ENCODE measurements at regions not wholly inside any gene's neighbourhood (a gene's known extent, or its start where the extent isn't known, plus 50 kb on each side); places are given as distances from the start of the nearest gene placed in this dataset.
A peak's percentile ranks its signal among the peaks of the same experiment; 100 is the strongest.

DNA sequence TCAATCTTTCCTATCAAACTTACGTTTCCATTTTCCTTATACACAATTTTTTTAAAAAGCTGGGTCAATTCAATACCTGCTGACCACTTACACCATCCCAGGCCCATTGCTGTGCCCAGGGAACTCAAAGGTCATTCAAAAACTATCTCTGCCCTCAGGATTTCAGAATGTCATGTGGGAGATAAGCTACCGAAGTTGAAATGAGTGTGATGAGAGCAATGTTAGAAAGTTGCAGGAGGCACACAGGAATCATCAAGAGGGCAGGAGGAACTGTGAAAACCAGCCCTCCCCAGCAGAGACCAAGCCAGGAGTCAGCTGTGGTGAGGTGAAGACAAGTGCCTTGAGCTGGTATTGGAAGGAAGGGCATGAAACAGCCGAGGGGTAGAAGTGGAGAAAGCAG is 195.9 kb downstream of the HS3ST3A1 start:
- no peak for DNase-seq

DNA sequence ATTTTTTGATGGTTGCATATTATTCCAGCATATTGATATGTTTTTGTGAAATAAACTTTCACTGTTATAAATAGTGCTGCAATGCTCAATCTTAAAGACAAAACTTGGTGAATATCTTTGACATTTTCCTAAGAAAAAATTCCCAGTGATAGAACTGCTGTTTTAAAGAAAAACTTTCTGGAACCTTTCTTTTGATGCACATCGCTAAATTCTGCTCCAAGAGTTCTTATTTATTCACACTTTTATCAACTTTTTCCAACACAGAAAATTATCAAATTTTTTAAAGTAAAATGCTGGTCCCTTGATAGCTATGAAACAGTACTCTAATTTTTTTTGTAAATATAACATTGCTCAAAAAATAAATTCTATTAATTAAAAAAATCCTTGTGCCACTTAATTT is 196.6 kb downstream of the HS3ST3A1 start:
- DNase-seq, result no peak

GRCh38 chr17:13403982-13404946 is 197.5 kb downstream of the HS3ST3A1 start:
- no peak for DNase-seq

DNA sequence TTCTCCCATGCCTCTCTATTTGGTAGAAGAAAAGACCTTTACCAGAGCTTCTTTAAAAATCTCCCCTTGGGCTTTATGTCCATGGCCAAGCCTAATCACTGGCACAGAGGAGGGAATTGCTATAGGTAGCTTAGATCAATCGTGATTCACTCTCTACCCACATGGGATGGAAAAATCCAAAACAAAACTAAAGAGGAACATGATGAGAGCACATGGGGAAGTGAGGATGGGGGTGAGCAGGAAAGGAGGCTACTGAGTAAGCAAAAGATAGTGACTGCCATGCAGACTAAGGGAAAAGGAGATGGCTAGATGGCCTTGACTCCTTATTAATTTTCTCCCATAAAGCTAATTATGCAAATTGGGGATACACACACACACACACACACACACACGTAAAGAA is 201.2 kb downstream of the HS3ST3A1 start:
- DNase-seq, result no peak

- no peak for DNase-seq
Observed at GRCh38 chr17:13398853-13399252, 202.9 kb downstream of the HS3ST3A1 start.

DNA sequence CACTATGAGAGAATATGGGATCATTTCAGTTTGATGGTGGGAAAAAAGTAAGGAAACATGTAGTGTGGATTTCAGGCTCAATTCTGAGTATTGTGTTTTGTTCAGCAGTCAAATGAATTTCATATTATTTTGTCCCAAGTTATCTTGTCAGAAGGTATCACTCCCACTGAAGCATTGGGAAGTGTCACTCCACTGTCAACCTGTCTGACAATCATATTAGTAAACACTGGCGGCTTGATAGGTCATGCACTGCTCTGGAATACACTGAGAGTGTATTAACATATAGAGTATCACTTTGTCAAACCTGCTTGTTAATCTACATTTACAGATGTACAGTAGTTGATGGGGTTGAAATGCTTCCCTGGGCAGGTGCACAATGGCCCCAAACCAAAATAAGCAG is 203.6 kb downstream of the HS3ST3A1 start:
- DNase-seq, result no peak

DNA sequence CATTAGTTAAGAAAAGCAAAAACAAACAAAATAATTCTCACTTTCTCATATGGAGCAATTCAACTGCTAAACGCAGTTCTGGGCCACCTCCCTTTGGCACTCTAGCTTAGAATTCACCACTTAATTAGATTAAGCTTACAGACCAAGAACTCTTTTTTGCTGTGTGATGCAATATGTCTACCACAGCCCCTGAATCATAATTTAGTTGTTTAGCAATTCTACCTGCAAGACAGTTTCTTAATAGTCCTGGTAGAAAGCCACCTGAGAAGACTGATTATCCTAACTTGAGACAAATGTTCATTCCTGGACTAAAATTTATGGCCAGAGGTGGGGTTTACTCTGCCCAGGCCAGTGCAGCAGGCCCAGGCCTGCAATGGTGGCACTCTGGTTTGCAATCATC is 205.9 kb downstream of the HS3ST3A1 start:
- no peak for DNase-seq

DNA sequence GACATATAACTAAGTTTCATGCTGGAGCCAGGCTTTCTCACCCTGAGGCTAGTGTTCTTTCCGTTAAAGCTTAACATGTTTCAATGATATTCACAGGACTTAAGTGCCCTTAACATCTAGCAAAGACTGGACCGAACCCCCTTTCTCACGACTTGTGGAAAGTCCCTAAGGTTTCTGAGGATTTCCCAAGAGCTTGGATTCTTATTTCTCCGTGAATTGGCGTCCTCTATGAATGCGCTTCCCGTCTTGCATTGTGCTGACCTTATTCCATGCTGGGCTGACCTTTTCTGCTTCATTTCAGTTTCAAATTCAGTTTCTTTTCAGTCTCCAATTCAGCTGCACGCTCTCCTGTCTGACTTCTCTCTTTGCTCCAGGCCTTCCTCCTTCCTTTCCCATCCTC is 206.4 kb downstream of the HS3ST3A1 start:
- no peak for DNase-seq

- DNase-seq, result peak in 1 of 51 donors; percentile 32
Observed at GRCh38 chr17:13393841-13394710, 207.7 kb downstream of the HS3ST3A1 start.

DNA sequence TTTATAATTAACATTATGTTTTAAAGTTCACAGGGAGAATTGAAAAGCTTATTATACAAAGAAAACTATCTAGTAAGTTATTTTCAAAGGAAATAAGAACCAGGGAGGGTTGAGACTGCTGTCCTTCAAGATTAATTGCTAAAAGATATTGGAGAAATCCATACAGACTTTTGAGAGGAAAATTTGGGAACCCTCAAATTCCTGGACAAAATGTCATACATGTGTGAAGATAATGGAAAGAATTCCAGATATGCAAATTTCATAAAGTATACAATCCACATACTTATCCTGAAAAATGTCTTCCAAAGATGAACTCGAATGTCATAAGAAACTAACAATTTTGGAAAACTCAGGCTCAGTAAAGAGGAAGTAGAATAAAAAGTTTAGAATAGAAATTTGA is 213.8 kb downstream of the HS3ST3A1 start:
- DNase-seq, result no peak

GRCh38 chr17:13387236-13387635 is 214.5 kb downstream of the HS3ST3A1 start:
- DNase-seq, result no peak

DNA sequence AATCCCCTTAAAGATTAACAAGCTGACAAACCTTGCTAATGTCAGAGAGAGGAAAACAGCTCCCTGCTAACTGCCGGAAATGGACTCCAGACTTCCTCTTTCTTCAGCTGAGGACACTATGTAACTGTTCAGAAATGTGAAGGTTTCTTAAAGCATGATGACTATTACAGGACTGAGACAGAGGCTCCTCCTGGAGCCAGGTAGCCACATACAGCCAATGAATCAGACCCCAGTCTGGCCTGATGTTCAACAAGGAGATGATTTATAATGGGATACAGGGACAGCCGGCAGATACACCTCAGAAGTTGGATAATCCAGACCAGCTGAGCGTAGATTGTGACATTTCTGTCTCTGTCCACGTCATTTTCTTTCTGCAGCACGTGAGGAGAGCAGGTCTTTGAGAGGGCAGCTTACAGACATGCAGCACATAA is 216.2 kb downstream of the HS3ST3A1 start:
- no peak for DNase-seq

DNA sequence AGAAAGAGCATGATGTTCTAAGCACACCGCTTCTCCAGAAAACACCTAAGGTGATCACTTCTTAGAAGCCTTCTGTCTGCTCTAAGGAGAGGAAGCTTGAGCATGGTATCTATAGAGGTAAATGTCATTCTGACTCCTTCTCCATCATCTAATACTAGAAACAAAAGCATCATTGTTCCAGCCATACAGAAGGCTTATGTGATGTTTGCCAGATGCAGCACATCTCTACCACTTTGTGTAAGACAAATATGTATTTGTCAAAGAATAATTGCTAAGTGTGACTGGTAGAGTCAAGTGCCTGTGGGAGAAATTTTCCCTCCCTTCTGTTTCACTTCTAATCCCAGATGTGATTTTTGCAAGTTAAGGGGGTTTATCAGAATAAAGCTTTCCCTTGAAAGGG is 217.1 kb downstream of the HS3ST3A1 start:
- no peak for DNase-seq

- DNase-seq, result no peak
Observed at GRCh38 chr17:13378361-13378760, 223.4 kb downstream of the HS3ST3A1 start.

DNA sequence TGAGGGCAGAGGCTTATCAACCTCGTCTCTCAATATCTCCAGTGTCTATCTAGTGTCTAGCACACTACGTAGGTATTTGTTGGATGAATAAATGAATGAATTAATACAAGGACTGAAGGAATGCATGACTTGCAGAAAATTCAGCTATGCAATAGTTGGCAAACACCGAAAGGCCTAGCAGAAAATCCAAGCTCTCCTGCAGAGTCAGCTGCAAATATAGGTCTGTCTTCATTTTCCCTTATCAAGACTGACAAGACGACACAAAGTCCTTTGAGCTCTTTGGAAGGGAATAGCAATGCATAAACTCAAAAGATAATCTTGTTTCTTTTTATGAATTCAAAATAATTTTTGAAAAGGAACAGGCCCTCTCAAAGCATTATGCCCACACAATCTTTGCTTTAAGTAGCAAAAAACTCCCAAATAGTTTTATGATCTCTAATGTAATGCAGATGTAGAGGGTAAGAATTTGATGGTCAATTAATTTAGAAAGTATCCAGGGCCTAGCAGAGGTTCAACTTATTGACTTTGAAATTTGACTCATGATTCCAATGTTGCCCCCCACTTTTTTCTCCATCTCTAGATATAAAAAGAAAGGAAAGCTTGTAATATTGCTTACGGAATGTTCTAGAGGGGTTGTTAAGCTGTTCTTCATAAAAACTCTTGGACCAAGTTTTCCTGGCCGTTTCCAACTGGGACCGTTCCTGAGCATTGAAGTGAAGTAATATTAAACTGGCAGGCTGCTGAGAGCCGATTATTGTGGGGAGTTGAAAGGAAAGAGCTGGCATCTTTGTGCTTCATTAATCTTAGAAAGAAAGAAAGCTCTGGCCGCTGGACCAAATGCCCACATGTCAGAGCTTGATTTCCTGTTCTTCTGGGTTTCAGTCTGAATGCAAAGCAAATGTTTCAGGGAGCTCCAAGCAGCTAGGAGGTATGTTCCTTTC is 227.3 kb downstream of the HS3ST3A1 start:
- DNase-seq, result peak in 14 of 51 donors; percentile 1 to 52 (median 14)

DNA sequence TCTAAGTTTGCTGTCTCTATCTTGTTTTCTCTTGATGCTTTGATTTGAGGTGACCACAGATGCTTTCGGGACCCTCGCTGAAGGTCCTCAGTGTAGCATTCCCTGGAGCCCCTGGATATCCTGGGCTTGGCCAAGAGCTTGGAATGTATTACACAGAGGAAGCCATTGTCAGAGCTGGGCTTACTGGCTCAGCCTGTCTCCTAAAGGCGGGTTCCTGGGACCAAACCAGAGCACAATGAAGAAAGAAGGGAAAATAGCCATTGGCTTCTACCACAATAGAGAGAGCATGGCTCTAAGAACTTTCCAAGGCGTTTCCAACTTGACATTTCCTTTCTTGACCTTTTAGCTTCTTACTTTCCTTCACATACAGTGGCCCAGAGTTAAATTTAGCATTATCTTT is 229.3 kb downstream of the HS3ST3A1 start:
- peak in 1 of 51 donors; percentile 2 for DNase-seq

GRCh38 chr17:13367154-13367553 is 234.6 kb downstream of the HS3ST3A1 start:
- DNase-seq, result no peak

GRCh38 chr17:13365331-13365730 is 236.4 kb downstream of the HS3ST3A1 start:
- no peak for DNase-seq

GRCh38 chr17:13363771-13364170 is 238.0 kb downstream of the HS3ST3A1 start:
- DNase-seq, result no peak

- DNase-seq, result no peak
Observed at GRCh38 chr17:13362341-13363122, 239.2 kb downstream of the HS3ST3A1 start.

Data from hypothalamus (tissue), 51 donors.